OCI-LY3 (cell line): ENCODE measurements at regions not wholly inside any gene's neighbourhood (a gene's known extent, or its start where the extent isn't known, plus 50 kb on each side); places are given as distances from the start of the nearest gene placed in this dataset.

ENCODE experiments used
- H2AFZ ChIP-seq: fragments of 200-600, 300-600 bp; shearing (Covaris generic); 2 replicates; pipeline ENCODE4 v1.6.0; 2014; ENCODE audit warnings: antibody characterized with exemption, low read depth, low read length
- H3K27ac ChIP-seq: fragments of 200-600, 300-600 bp; sonication (generic); 2 replicates; pipeline ENCODE4 v1.5.1; 2014; ENCODE audit warnings: mild to moderate bottlenecking, low read length, moderate library complexity, mixed read lengths
- H3K27me3 ChIP-seq: fragments of 200-600, 300-600 bp; sonication (generic); 2 replicates; pipeline ENCODE4 v1.6.1; 2014; ENCODE audit warnings: low read depth, low read length, mixed read lengths
- H3K36me3 ChIP-seq: fragments of 200-600, 300-600 bp; sonication (generic); replicated peaks from 2 replicates; pipeline ENCODE3; 2014; ENCODE audit warnings: low read depth, low read length, mixed read lengths
- H3K4me1 ChIP-seq: fragments of 300-600, 200-600 bp; sonication (generic); 2 replicates; pipeline ENCODE4 v1.6.1; 2014; ENCODE audit warnings: low read length, mixed read lengths
- H3K4me2 ChIP-seq: fragments of 200-600, 300-600 bp; sonication (generic); 2 replicates; pipeline ENCODE4 v1.6.1; 2014; ENCODE audit warnings: low read length, mixed read lengths
- H3K4me3 ChIP-seq: fragments of 300-600, 200-600 bp; sonication (generic); 2 replicates; pipeline ENCODE4 v1.5.1; 2014; ENCODE audit warnings: antibody characterized with exemption, mild to moderate bottlenecking, low read length, moderate library complexity
- H3K79me2 ChIP-seq: fragments of 300-600, 200-600 bp; shearing (Covaris generic); 2 replicates; pipeline ENCODE4 v1.6.1; 2014; ENCODE audit warnings: mild to moderate bottlenecking, low read length, mixed read lengths
- H3K9ac ChIP-seq: fragments of 300-600, 200-600 bp; shearing (Covaris generic); 2 replicates; pipeline ENCODE4 v1.6.0; 2014; ENCODE audit warnings: mild to moderate bottlenecking, low read length, moderate library complexity
- H3K9me3 ChIP-seq: fragments of 200-600, 300-600 bp; shearing (Covaris generic); 2 replicates; pipeline ENCODE4 v1.6.1; 2014; ENCODE audit warnings: low read length, mixed read lengths; ENCODE audit not compliant: insufficient read depth
- H4K20me1 ChIP-seq: fragments of 200-600, 300-600 bp; sonication (generic); 2 replicates; pipeline ENCODE4 v1.6.1; 2016; ENCODE audit warnings: low read length, mixed read lengths; ENCODE audit not compliant: insufficient read depth
- CTCF ChIP-seq: fragments of 200-600, 300-600 bp; sonication (generic); IDR thresholded peaks from 2 replicates; pipeline ENCODE4 v1.5.1; 2014; ENCODE audit warnings: antibody characterized with exemption, low read length, low read depth
- EZH2phosphoT487 ChIP-seq: fragments of 200-600 bp; shearing (Covaris generic); IDR thresholded peaks from 2 replicates; pipeline ENCODE4 v1.6.1; 2018; ENCODE audit warnings: antibody characterized with exemption, mixed run types, low read depth

- H3K36me3 ChIP-seq, result no peaks in the 10 kb centered on the region
- TF ChIP-seq CTCF (no peak), EZH2phosphoT487 (no peak)
- H3K27ac ChIP-seq, result no peak overlapping the region
- no peaks in the 10 kb centered on the region for H3K9me3 ChIP-seq
- no peaks in the 10 kb centered on the region for H4K20me1 ChIP-seq
- H3K27me3 ChIP-seq, result no peaks in the 10 kb centered on the region
- H3K9ac ChIP-seq, result no peak overlapping the region
- H3K79me2 ChIP-seq, result no peaks in the 10 kb centered on the region
- no peak overlapping the region for H2AFZ ChIP-seq
- H3K4me1 ChIP-seq, result no peaks in the 10 kb centered on the region
- no peak overlapping the region for H3K4me2 ChIP-seq
- H3K4me3 ChIP-seq, result no peak overlapping the region
These were observed 120.5 kb upstream of the MC4R start for GRCh38 chr18:60493066-60493465.

DNA sequence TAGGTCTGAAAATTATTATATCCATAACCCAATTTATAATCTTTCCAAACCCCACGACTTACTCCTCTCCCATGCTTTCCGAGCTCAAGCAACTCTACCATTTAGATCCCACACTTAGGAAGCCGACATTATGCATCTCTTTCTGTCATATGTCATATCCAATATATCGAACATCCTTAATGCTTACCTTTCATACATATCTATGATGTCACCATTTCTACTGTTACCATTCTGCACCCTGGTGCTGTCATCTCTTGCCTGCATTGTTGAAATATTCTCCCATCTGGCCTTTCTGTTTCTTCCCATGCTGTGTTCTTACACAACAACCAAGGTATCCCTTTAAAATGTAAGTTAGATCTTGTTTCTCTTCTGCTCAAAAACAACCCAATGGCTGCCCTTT is 127.1 kb upstream of the MC4R start:
- Histone ChIP-seq H3K27ac (no peak overlapping the region), H2AFZ (no peak overlapping the region), H3K27me3 (no peaks in the 10 kb centered on the region), H3K9ac (no peak overlapping the region), H3K9me3 (no peaks in the 10 kb centered on the region), H3K4me1 (no peaks in the 10 kb centered on the region), H3K36me3 (no peaks in the 10 kb centered on the region), H3K79me2 (no peaks in the 10 kb centered on the region), H3K4me3 (no peak overlapping the region), H4K20me1 (no peaks in the 10 kb centered on the region), H3K4me2 (no peak overlapping the region)
- TF ChIP-seq CTCF, result no peak
- no peak for TF ChIP-seq EZH2phosphoT487

GRCh38 chr18:60500960-60501359 is 128.4 kb upstream of the MC4R start:
- Histone ChIP-seq H3K9ac (no peak overlapping the region), H3K4me1 (no peaks in the 10 kb centered on the region), H3K9me3 (no peaks in the 10 kb centered on the region), H3K27me3 (no peaks in the 10 kb centered on the region), H3K79me2 (no peaks in the 10 kb centered on the region), H4K20me1 (no peaks in the 10 kb centered on the region), H3K36me3 (no peaks in the 10 kb centered on the region), H3K4me3 (no peak overlapping the region), H2AFZ (no peak overlapping the region), H3K4me2 (no peak overlapping the region), H3K27ac (no peak overlapping the region)
- TF ChIP-seq CTCF (no peak), EZH2phosphoT487 (no peak)

GRCh38 chr18:60502591-60502990 is 130.0 kb upstream of the MC4R start:
- no peaks in the 10 kb centered on the region for H3K36me3 ChIP-seq
- no peaks in the 10 kb centered on the region for H3K9me3 ChIP-seq
- H3K27ac ChIP-seq, result no peak overlapping the region
- TF ChIP-seq CTCF, result no peak
- TF ChIP-seq EZH2phosphoT487, result no peak
- H2AFZ ChIP-seq, result no peak overlapping the region
- no peak overlapping the region for H3K4me2 ChIP-seq
- H3K4me3 ChIP-seq, result no peak overlapping the region
- H4K20me1 ChIP-seq, result no peaks in the 10 kb centered on the region
- H3K4me1 ChIP-seq, result no peaks in the 10 kb centered on the region
- no peak overlapping the region for H3K9ac ChIP-seq
- H3K79me2 ChIP-seq, result no peaks in the 10 kb centered on the region
- H3K27me3 ChIP-seq, result no peaks in the 10 kb centered on the region
